K562 (cell line): ENCODE measurements at regions not wholly inside any gene's neighbourhood (a gene's known extent, or its start where the extent isn't known, plus 50 kb on each side); places are given as distances from the start of the nearest gene placed in this dataset.
A peak's percentile ranks its signal among the peaks of the same experiment; 100 is the strongest.
"Not testable (repeated sequence)": the region's sequence is repeated elsewhere in the genome, so short reads cannot be mapped to it uniquely, and the experiment has no call there.

ENCODE experiments used
- ATAC-seq: fragments of 200-7000 bp; cut with Tn5 transposase; 3 replicates; pipeline ENCODE4 v1.9.1; 2020; ENCODE audit warnings: moderate library complexity
- BruUV-seq: library from RNA; stranded (reverse); fragments of 400-500 nt; replicated peaks from 2 replicates; lab custom pipeline; 2021; lab: Mats Ljungman, UMichigan
- CTCF ChIA-PET: fragments of 300-600 bp; formaldehyde crosslinking; extraction: SDS; loops from one replicate; lab custom pipeline; 2021; ENCODE audit warnings: low intra/inter-chr PET ratio; lab: Yijun Ruan, JAX
- POLR2A ChIA-PET: fragments of 300-600, 350-650 bp; sonication (Branson Sonifier 250); formaldehyde crosslinking; extraction: SDS; loops from one replicate; lab custom pipeline; 2021; ENCODE audit warnings: antibody characterized with exemption, inconsistent platforms; lab: Yijun Ruan, JAX
- DNase-seq, 4 experiments: peaks; one replicate each; pipeline versions ENCODE4 v3.0.0 to v3.0.0-alpha.2; 2011 to 2018; ENCODE audit warnings: low spot score in 3 of 4, mixed read lengths in 3 of 4; ENCODE audit errors: extremely low read depth in 1 of 4
- FAIRE-seq: peaks from 2 replicates; lab custom pipeline; 2011; peaks lifted over from hg19 to GRCh38; lab: Jason Lieb, UNC
- H2AFZ ChIP-seq: 2 replicates; pipeline ENCODE4 v1.6.0; 2011; ENCODE audit warnings: low read depth, low read length, control low read depth, inconsistent platforms
- H3K27ac ChIP-seq: fragments of 200-600 bp; 3 replicates; pipeline ENCODE4 v1.8.0; 2011; ENCODE audit warnings: low read depth, mild to moderate bottlenecking, control low read depth, inconsistent platforms, low read length, moderate library complexity, mixed read lengths; ENCODE audit errors: extremely low read depth
- H3K27me3 ChIP-seq, 2 experiments: fragments of 300-600 bp in 1 of 2; 2 replicates in 1 of 2; 3 replicates in 1 of 2; pipeline versions ENCODE4 v1.6.0 to v1.8.0; 2011; ENCODE audit warnings: inconsistent platforms in 2 of 2, low read length in 2 of 2, mild to moderate bottlenecking in 1 of 2, mixed read lengths in 1 of 2, moderate library complexity in 1 of 2; ENCODE audit not compliant: control insufficient read depth in 2 of 2, insufficient read depth in 2 of 2
- H3K36me3 ChIP-seq: fragments of 300-600 bp; 3 replicates; pipeline ENCODE4 v1.8.0; 2011; ENCODE audit warnings: mild to moderate bottlenecking, low read length, inconsistent platforms; ENCODE audit not compliant: control insufficient read depth, insufficient read depth
- H3K4me1 ChIP-seq, 2 experiments: fragments of 200-600 bp in 1 of 2; replicated peaks in 1 of 2; 2 replicates in 1 of 2; 3 replicates in 1 of 2; pipeline versions ENCODE4 v1.5.1 to v1.8.0; 2011; ENCODE audit warnings: inconsistent platforms in 2 of 2, low read length in 2 of 2, mild to moderate bottlenecking in 1 of 2, mixed read lengths in 1 of 2, moderate library complexity in 1 of 2; ENCODE audit not compliant: control insufficient read depth in 2 of 2, insufficient read depth in 2 of 2
- H3K4me2 ChIP-seq: 2 replicates; pipeline ENCODE4 v1.6.1; 2011; ENCODE audit warnings: low read length, control low read depth, inconsistent platforms, mixed read lengths; ENCODE audit not compliant: insufficient read depth
- H3K4me3 ChIP-seq: fragments of 200-600 bp; sonication (generic), shearing (Covaris generic); 2 replicates; pipeline ENCODE4 v1.5.1; 2016; ENCODE audit warnings: control low read depth, inconsistent platforms
- H3K79me2 ChIP-seq: fragments of 200-600 bp; 3 replicates; pipeline ENCODE4 v1.8.0; 2011; ENCODE audit warnings: low read length, inconsistent platforms; ENCODE audit not compliant: control insufficient read depth, insufficient read depth
- H3K9ac ChIP-seq, 2 experiments: 2 replicates each; pipeline versions ENCODE4 v1.6.0 to v1.6.1; 2011; ENCODE audit warnings: low read depth in 2 of 2, low read length in 2 of 2, control low read depth in 1 of 2, inconsistent platforms in 1 of 2, mild to moderate bottlenecking in 1 of 2, mixed read lengths in 1 of 2; ENCODE audit not compliant: insufficient read depth in 1 of 2
- H3K9me1 ChIP-seq: one replicate; pipeline ENCODE4 v1.6.0; 2011; ENCODE audit warnings: inconsistent platforms, mild to moderate bottlenecking, low read length, moderate library complexity; ENCODE audit not compliant: control insufficient read depth, insufficient read depth
- H3K9me3 ChIP-seq: replicated peaks from 2 replicates; pipeline ENCODE4 v1.5.1; 2011; ENCODE audit warnings: low read depth, low read length, inconsistent platforms; ENCODE audit not compliant: control insufficient read depth, insufficient read depth
- H4K20me1 ChIP-seq: replicated peaks from 2 replicates; pipeline ENCODE4 v1.6.1; 2011; ENCODE audit warnings: low read length, inconsistent platforms, mixed read lengths; ENCODE audit not compliant: control insufficient read depth, insufficient read depth
- ARHGAP35 ChIP-seq: fragments of 450-650 bp; IDR thresholded peaks from 2 replicates; pipeline ENCODE4 v1.6.1; 2018; ENCODE audit not compliant: partially characterized antibody
- BCOR ChIP-seq: fragments of 450-650 bp; IDR thresholded peaks from 2 replicates; pipeline ENCODE4 v1.6.1; 2016
- CREM ChIP-seq: IDR thresholded peaks from 2 replicates; pipeline ENCODE4 v1.6.1; 2014; ENCODE audit warnings: antibody characterized with exemption, low read depth
- HDAC1 ChIP-seq, 2 experiments: fragments of 450-650 bp; IDR thresholded peaks; 2 replicates each; pipeline ENCODE4 v1.6.1; 2016 to 2017; ENCODE audit warnings: inconsistent platforms in 1 of 2, mild to moderate bottlenecking in 1 of 2, moderate library complexity in 1 of 2
- HLTF ChIP-seq: fragments of 450-650 bp; IDR thresholded peaks from 2 replicates; pipeline ENCODE4 v1.6.1; 2016
- PHF20 ChIP-seq: fragments of 450-650 bp; IDR thresholded peaks from 2 replicates; pipeline ENCODE4 v1.6.1; 2018; ENCODE audit not compliant: partially characterized antibody
- RBM25 ChIP-seq: fragments of 200-400 bp; formaldehyde crosslinking; IDR thresholded peaks from 2 replicates; pipeline ENCODE4 v1.6.1; 2018; ENCODE audit warnings: low read length, low read depth, moderate library complexity; ENCODE audit not compliant: severe bottlenecking
- WGBS: fragments of 100-300 bp; shearing (Covaris generic); methylation state at CpG from one replicate; pipeline ENCODE4 v1.1.6; 2016; ENCODE audit warnings: low coverage, mixed read lengths; ENCODE audit not compliant: insufficient coverage; ENCODE audit errors: missing lambda C conversion rate; 5-methylcytosine and 5-hydroxymethylcytosine counted together
- in situ Hi-C: fragments of 300-500 bp; cut with MboI; formaldehyde crosslinking; loops from 4 replicates; pipeline ENCODE4 v1.15.0; 2018; ENCODE audit warnings: inconsistent platforms, mixed read lengths
- intact Hi-C: fragments of 100-400 bp; cut with micrococcal nuclease; formaldehyde crosslinking; loops from 2 replicates; pipeline ENCODE4 v1.14.2; 2022
- TF ChIP-seq, protein P1 (sequence below), 2 experiments: fragments of 450-650 bp; IDR thresholded peaks; 2 replicates each; pipeline ENCODE4 v1.6.1; 2016
- TF ChIP-seq, protein P2 (sequence below): fragments of 450-650 bp; formaldehyde crosslinking; IDR thresholded peaks from 2 replicates; pipeline ENCODE4 v1.4.0; 2022; ENCODE audit warnings: missing genetic modification characterization

DNA sequence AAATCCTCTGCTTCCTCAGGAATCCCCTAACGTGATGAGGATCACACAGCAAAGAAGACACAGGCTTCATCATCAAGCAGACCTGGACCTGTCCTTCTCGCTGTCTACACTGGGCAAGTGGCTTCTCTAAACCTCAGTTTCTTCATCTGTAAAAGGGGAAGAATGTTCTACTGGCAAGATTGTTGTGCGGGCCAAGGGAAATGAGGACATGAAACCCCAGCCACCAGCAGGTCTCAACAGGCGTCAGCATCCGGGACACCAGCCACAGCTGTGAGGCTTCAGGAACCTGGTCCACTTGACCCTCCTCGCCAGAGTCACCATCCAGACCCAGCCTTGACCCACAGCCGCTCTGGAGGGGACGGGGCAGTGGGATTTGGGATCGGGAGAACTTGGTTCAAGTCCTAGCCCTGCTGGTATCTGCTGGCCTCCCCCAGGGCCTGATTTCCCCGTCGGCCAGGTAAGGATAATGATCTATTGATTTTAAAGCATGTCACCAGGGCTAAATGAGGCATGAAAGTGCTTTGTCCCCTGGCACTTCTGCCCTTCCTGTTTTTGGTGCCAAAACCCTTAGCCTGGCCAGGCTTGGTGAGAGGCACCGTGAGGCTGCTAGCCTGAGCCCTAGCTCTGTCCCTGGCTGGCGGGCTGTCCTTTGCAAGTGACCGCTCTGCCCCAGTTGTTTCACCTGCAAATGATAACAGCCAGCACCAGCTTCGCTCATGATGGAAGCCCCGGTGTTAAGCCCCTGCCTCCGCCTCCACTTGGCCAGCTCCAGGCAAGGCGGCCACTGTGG lies 170.4 kb downstream of the OR4M2 start:
- H3K4me2 ChIP-seq, H3K79me2 ChIP-seq, H3K9ac ChIP-seq, H3K9me3 ChIP-seq, H4K20me1 ChIP-seq, CTCF ChIA-PET, FAIRE-seq, H3K27ac ChIP-seq, DNase-seq, BruUV-seq, H3K4me1 ChIP-seq, H3K9me1 ChIP-seq, ATAC-seq, intact Hi-C loops, H3K4me3 ChIP-seq, in situ Hi-C loops, H3K36me3 ChIP-seq, H2AFZ ChIP-seq: not testable (repeated sequence)
- POLR2A ChIA-PET, result interaction anchor here (0.7 kb wide), 1 partner anchor 10 kb away, joined by 4 read pairs; no protein-coding TSS in a partner anchor
- H3K27me3 ChIP-seq, result peaks cover 0 to 10% of the 10 kb centered on the region in 2 experiments; a peak in 1 of 5 replicates
- under 1% methylated on average over 18 of the region's 18 CpGs for WGBS
- peak; percentile 14 for TF ChIP-seq RBM25

DNA sequence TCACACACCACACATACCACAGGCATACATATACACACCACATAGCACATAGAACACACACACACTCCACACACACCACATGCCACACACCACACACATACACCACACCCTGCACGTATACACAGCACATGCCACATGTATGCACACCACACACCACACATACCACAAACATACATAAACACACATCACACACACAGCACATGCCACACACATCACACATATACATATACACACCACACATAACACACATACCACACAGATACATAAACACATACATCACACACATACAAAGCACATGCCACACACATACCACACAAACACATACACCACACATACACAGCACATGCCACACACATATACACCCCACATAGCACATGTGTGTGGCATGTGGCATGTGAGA lies 171.1 kb downstream of the OR4M2 start:
- no peak overlapping the region for H2AFZ ChIP-seq
- H3K36me3 ChIP-seq, result no peaks in the 10 kb centered on the region
- intact Hi-C loops (no loop called here), in situ Hi-C loops (no loop called here)
- no TSS peak for BruUV-seq
- 0 out of 4 replicates have a peak, but pooled peaks of 1 of the 2 experiments have one; percentile 20 for TF ChIP-seq HDAC1 (IDR thresholded peaks at IDR 0.05)
- TF ChIP-seq, protein P1, sequence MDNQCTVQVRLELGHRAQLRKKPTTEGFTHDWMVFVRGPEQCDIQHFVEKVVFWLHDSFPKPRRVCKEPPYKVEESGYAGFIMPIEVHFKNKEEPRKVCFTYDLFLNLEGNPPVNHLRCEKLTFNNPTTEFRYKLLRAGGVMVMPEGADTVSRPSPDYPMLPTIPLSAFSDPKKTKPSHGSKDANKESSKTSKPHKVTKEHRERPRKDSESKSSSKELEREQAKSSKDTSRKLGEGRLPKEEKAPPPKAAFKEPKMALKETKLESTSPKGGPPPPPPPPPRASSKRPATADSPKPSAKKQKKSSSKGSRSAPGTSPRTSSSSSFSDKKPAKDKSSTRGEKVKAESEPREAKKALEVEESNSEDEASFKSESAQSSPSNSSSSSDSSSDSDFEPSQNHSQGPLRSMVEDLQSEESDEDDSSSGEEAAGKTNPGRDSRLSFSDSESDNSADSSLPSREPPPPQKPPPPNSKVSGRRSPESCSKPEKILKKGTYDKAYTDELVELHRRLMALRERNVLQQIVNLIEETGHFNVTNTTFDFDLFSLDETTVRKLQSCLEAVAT (IDR thresholded peaks at IDR 0.05), result 0 out of 4 replicates have a peak, but pooled peaks have one; percentile 22 to 45
- TF ChIP-seq CREM, result no peak
- no peak for TF ChIP-seq BCOR
- peak; percentile 14 for TF ChIP-seq ARHGAP35
- 0 out of 2 replicates have a peak, but pooled peaks have one; percentile 57 for TF ChIP-seq HLTF
- peak; percentile 56 for TF ChIP-seq PHF20
- TF ChIP-seq, protein P2, sequence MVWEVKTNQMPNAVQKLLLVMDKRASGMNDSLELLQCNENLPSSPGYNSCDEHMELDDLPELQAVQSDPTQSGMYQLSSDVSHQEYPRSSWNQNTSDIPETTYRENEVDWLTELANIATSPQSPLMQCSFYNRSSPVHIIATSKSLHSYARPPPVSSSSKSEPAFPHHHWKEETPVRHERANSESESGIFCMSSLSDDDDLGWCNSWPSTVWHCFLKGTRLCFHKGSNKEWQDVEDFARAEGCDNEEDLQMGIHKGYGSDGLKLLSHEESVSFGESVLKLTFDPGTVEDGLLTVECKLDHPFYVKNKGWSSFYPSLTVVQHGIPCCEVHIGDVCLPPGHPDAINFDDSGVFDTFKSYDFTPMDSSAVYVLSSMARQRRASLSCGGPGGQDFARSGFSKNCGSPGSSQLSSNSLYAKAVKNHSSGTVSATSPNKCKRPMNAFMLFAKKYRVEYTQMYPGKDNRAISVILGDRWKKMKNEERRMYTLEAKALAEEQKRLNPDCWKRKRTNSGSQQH, result peak; percentile 67; the same call in 1 of the 2 replicates
- no peak overlapping the region for H3K4me2 ChIP-seq
- no peak overlapping the region for H3K9ac ChIP-seq
- H3K4me3 ChIP-seq, result no peak overlapping the region
- WGBS, result 0% methylated on average over 1 of the region's 1 CpG
- H3K27me3 ChIP-seq, result peaks cover 0 to 10% of the 10 kb centered on the region in 2 experiments; a peak in 1 of 5 replicates
- H3K9me3 ChIP-seq, result no peaks in the 10 kb centered on the region
- ATAC-seq, result no peak
- H3K27ac ChIP-seq, result no peak overlapping the region
- ChIA-PET CTCF (no interaction called here), POLR2A (interaction anchor here (1.2 kb wide), 1 partner anchor 1904 kb away, joined by 3 read pairs; no protein-coding TSS in a partner anchor)
- no peak for FAIRE-seq
- no peaks in the 10 kb centered on the region for H4K20me1 ChIP-seq
- no peak for DNase-seq
- no peaks in the 10 kb centered on the region for H3K9me1 ChIP-seq
- H3K79me2 ChIP-seq, result no peaks in the 10 kb centered on the region
- no peaks in the 10 kb centered on the region for H3K4me1 ChIP-seq
